B cell (primary cell): ENCODE measurements at regions not wholly inside any gene's neighbourhood (a gene's known extent, or its start where the extent isn't known, plus 50 kb on each side); places are given as distances from the start of the nearest gene placed in this dataset.

Experiments
- ATAC-seq: fragments of 200-7000 bp; cut with Tn5 transposase; one replicate; pipeline ENCODE4 v1.10.0; 2021; ENCODE audit warnings: low read depth, mild to moderate bottlenecking, moderate number of reproducible peaks, moderate library complexity
- CTCF ChIA-PET: fragments of 350-600 bp; sonication (Branson Sonifier 250); formaldehyde crosslinking; loops from one replicate; lab custom pipeline; 2021; ENCODE audit warnings: antibody characterized with exemption, inconsistent platforms; lab: Charles Lee
- POLR2A ChIA-PET: fragments of 350-600 bp; sonication (Branson Sonifier 250); formaldehyde crosslinking; loops from one replicate; lab custom pipeline; 2021; ENCODE audit warnings: antibody characterized with exemption; lab: Charles Lee
- DNase-seq: peaks from one replicate; pipeline ENCODE4 v3.0.0; 2013
- H2AFZ ChIP-seq: 2 replicates; pipeline ENCODE4 v1.6.1; 2012; ENCODE audit warnings: mild to moderate bottlenecking, low read depth, low read length; ENCODE audit not compliant: insufficient read depth, poor library complexity, severe bottlenecking
- H3K27ac ChIP-seq, 2 donors: 1 replicate in 1 of 2; 2 replicates in 1 of 2; pipeline ENCODE4 v1.5.1; 2012 to 2013; ENCODE audit warnings: low read length in 2 of 2, mild to moderate bottlenecking in 2 of 2, moderate library complexity in 1 of 2
- H3K27me3 ChIP-seq, 4 experiments: fragments of 200-600 bp in 1 of 4; sonication (generic) in 1 of 4; replicated peaks in 1 of 4; 1 replicate in 2 of 4; 2 replicates in 2 of 4; pipeline versions ENCODE4 v1.6.1 to v1.7.0; 2013 to 2016; ENCODE audit warnings: low read length in 3 of 4, mild to moderate bottlenecking in 2 of 4, mixed read lengths in 1 of 4, moderate library complexity in 1 of 4; ENCODE audit not compliant: insufficient read depth in 4 of 4, control insufficient read depth in 3 of 4; ENCODE audit errors: control extremely low read depth in 1 of 4
- H3K36me3 ChIP-seq, 2 experiments: replicated peaks in 1 of 2; 1 replicate in 1 of 2; 2 replicates in 1 of 2; pipeline versions ENCODE4 v1.6.1 to v1.7.1; 2013; ENCODE audit warnings: low read length in 1 of 2; ENCODE audit not compliant: insufficient read depth in 2 of 2, control insufficient read depth in 1 of 2; ENCODE audit errors: control extremely low read depth in 1 of 2, extremely low read depth in 1 of 2
- H3K4me1 ChIP-seq, 2 donors: fragments of 200-600 bp in 1 of 2; sonication (generic) in 1 of 2; 1 replicate in 1 of 2; 2 replicates in 1 of 2; pipeline versions ENCODE4 v1.5.1 to v1.6.1; 2013 to 2017; ENCODE audit warnings: low read length in 2 of 2; ENCODE audit not compliant: control insufficient read depth in 2 of 2, insufficient read depth in 2 of 2
- H3K4me2 ChIP-seq: replicated peaks from 2 replicates; pipeline ENCODE3; 2012; ENCODE audit warnings: mild to moderate bottlenecking, low read depth, low read length; ENCODE audit not compliant: poor library complexity, severe bottlenecking
- H3K4me3 ChIP-seq, 5 experiments: fragments of 200-600 bp in 1 of 5; sonication (generic) in 1 of 5; 1 replicate in 3 of 5; 2 replicates in 2 of 5; pipeline versions ENCODE4 v1.5.1 to v1.7.0; 2011 to 2016; ENCODE audit warnings: low read length in 4 of 5, mild to moderate bottlenecking in 4 of 5, low read depth in 2 of 5, control low read depth in 1 of 5, moderate library complexity in 1 of 5; ENCODE audit not compliant: insufficient read depth in 1 of 5; ENCODE audit errors: control extremely low read depth in 1 of 5, extremely low read depth in 1 of 5
- H3K79me2 ChIP-seq: fragments of 200-600 bp; sonication (generic); one replicate; pipeline ENCODE4 v1.6.0; 2016; ENCODE audit warnings: low read length; ENCODE audit not compliant: control insufficient read depth, insufficient read depth
- H3K9ac ChIP-seq: fragments of 200-600 bp; sonication (generic); 2 replicates; pipeline ENCODE4 v1.6.1; 2017; ENCODE audit warnings: mild to moderate bottlenecking, low read length, moderate library complexity
- H3K9me3 ChIP-seq, 3 donors: one replicate each; pipeline versions ENCODE4 v1.6.1 to v1.7.1; 2013; ENCODE audit warnings: low read length in 2 of 3; ENCODE audit not compliant: control insufficient read depth in 2 of 3, insufficient read depth in 1 of 3; ENCODE audit errors: control extremely low read depth in 1 of 3
- H4K20me1 ChIP-seq: 2 replicates; pipeline ENCODE4 v1.6.0; 2012; ENCODE audit warnings: mild to moderate bottlenecking, low read length; ENCODE audit not compliant: insufficient read depth, control insufficient read depth, poor library complexity, severe bottlenecking
- H3K27ac Mint-ChIP-seq: one replicate; pipeline ENCODE4 v1.8.0; 2021; ENCODE audit warnings: mixed read lengths
- H3K27me3 Mint-ChIP-seq: one replicate; pipeline ENCODE4 v1.8.0; 2021; ENCODE audit warnings: mixed read lengths
- H3K4me1 Mint-ChIP-seq: one replicate; pipeline ENCODE4 v1.8.0; 2021; ENCODE audit warnings: mixed read lengths
- H3K4me3 Mint-ChIP-seq: one replicate; pipeline ENCODE4 v1.8.0; 2021; ENCODE audit warnings: mixed read lengths
- H3K9me3 Mint-ChIP-seq: one replicate; pipeline ENCODE4 v1.8.0; 2022; ENCODE audit warnings: mixed read lengths; ENCODE audit not compliant: insufficient read depth
- EZH2 ChIP-seq: IDR thresholded peaks from 2 replicates; pipeline ENCODE4 v1.6.1; 2012; ENCODE audit warnings: borderline replicate concordance, low read depth, mild to moderate bottlenecking, moderate library complexity, low read length; ENCODE audit not compliant: insufficient read depth, poor library complexity, severe bottlenecking
- WGBS: methylation state at CpG from one replicate; pipeline ENCODE4 v1.1.5; 2013; ENCODE audit warnings: missing lambda C conversion rate; ENCODE audit not compliant: insufficient coverage; 5-methylcytosine and 5-hydroxymethylcytosine counted together
- intact Hi-C: fragments of 100-400 bp; cut with micrococcal nuclease; formaldehyde crosslinking; loops from one replicate; pipeline ENCODE4 v1.10.0; 2022
- TF ChIP-seq, protein P1 (sequence below): fragments of 200-600 bp; IDR thresholded peaks from one replicate; pipeline ENCODE4 v1.8.0; 2022; ENCODE audit warnings: antibody characterized with exemption, mild to moderate bottlenecking

DNA sequence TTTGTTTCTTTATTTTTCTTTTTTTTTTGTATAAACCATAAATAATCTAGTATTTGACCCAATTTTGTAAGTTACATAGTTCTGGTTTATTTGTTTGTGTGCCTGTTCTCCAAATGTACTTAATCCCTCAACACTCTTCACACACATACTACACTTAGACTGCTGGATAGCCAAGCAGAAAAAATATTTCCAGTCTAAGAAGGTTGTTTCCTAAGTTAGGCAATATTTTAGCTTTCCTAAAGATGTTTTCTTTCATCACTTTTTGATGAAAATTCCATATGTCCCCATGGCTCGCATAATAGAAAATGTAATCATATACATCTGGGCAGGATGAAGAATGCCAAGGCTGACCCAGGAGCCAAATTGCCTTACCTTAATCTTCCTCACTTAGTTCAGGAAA, 105.3 kb downstream of the PPP1R3A start:
- no peak overlapping the region for H3K4me3 Mint-ChIP-seq
- no peak overlapping the region for H2AFZ ChIP-seq
- no CpG with 5 or more reads among the region's 1 CpG for WGBS
- H3K4me2 ChIP-seq = no peak overlapping the region
- H3K9ac ChIP-seq = no peak overlapping the region
- no peaks in the 10 kb centered on the region for H3K9me3 Mint-ChIP-seq
- H3K4me1 Mint-ChIP-seq = no peaks in the 10 kb centered on the region
- H3K9me3 ChIP-seq = no peaks in the 10 kb centered on the region
- DNase-seq (no peak), ATAC-seq (no peak)
- no peaks in the 10 kb centered on the region for H3K27me3 Mint-ChIP-seq
- ChIA-PET POLR2A (no interaction called here), CTCF (no interaction called here)
- no peaks in the 10 kb centered on the region for H3K4me1 ChIP-seq
- no peaks in the 10 kb centered on the region for H3K79me2 ChIP-seq
- intact Hi-C loops = no loop called here
- TF ChIP-seq, protein P1, sequence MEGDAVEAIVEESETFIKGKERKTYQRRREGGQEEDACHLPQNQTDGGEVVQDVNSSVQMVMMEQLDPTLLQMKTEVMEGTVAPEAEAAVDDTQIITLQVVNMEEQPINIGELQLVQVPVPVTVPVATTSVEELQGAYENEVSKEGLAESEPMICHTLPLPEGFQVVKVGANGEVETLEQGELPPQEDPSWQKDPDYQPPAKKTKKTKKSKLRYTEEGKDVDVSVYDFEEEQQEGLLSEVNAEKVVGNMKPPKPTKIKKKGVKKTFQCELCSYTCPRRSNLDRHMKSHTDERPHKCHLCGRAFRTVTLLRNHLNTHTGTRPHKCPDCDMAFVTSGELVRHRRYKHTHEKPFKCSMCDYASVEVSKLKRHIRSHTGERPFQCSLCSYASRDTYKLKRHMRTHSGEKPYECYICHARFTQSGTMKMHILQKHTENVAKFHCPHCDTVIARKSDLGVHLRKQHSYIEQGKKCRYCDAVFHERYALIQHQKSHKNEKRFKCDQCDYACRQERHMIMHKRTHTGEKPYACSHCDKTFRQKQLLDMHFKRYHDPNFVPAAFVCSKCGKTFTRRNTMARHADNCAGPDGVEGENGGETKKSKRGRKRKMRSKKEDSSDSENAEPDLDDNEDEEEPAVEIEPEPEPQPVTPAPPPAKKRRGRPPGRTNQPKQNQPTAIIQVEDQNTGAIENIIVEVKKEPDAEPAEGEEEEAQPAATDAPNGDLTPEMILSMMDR = no peak
- TF ChIP-seq EZH2 = no peak
- no peaks in the 10 kb centered on the region for H3K36me3 ChIP-seq
- no peak overlapping the region for H3K27ac Mint-ChIP-seq
- no peaks in the 10 kb centered on the region for H4K20me1 ChIP-seq
- no peak overlapping the region for H3K27ac ChIP-seq
- no peaks in the 10 kb centered on the region for H3K27me3 ChIP-seq
- H3K4me3 ChIP-seq = no peak overlapping the region

DNA sequence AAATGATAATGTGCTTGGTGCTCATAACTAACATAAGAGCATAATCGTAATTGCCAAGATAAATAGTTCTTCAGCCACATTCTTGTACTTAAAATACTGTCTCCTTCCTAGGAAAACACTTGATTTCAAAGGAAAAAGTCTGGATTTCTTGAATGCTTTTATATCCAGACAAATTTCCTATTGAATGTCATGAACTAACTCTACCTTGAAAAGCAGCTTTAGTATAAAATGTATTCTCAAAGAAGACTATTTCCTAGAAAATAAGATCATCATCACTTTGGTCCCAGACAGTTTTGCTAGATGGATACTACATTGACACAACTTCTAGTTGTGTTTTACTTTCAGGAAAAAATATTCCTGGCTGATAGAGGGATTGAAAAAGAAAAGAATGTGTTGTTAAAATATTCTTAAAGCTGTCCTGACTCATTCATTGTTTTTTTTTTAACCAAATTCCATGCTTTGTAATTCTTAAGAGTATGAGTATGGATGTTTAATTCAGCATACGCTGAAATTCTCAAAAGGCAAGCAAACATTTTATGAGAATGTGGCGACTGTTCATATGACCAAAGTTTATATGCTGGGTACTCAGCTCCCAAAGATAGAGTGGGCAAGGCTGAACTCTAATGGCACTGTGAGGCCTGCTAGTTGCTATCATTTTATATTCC, 106.1 kb downstream of the PPP1R3A start:
- H2AFZ ChIP-seq = no peak overlapping the region

More for the DNA sequence above, 106.1 kb downstream of the PPP1R3A start:
- CTCF ChIA-PET = no interaction called here
- no peaks in the 10 kb centered on the region for H3K36me3 ChIP-seq
- Mint-ChIP-seq H3K9me3 (no peaks in the 10 kb centered on the region), H3K27ac (no peak overlapping the region), H3K4me3 (no peak overlapping the region), H3K4me1 (no peaks in the 10 kb centered on the region), H3K27me3 (no peaks in the 10 kb centered on the region)
- ATAC-seq (no peak), DNase-seq (no peak)
- no peaks in the 10 kb centered on the region for H3K27me3 ChIP-seq
- POLR2A ChIA-PET = no interaction called here
- H3K9ac ChIP-seq = no peak overlapping the region
- H3K79me2 ChIP-seq = no peaks in the 10 kb centered on the region
- no peak overlapping the region for H3K4me2 ChIP-seq
- no peaks in the 10 kb centered on the region for H3K9me3 ChIP-seq
- intact Hi-C loops = no loop called here
- no peak overlapping the region for H3K27ac ChIP-seq
- WGBS = no CpG with 5 or more reads among the region's 3 CpGs
- no peaks in the 10 kb centered on the region for H3K4me1 ChIP-seq
- no peaks in the 10 kb centered on the region for H4K20me1 ChIP-seq
- no peak overlapping the region for H3K4me3 ChIP-seq
- TF ChIP-seq, protein P1 = no peak
- no peak for TF ChIP-seq EZH2
